ENCODE measurements at regions not wholly inside any gene's neighbourhood (a gene's known extent, or its start where the extent isn't known, plus 50 kb on each side); places are given as distances from the start of the nearest gene placed in this dataset.

GRCh38 chr4:106835919-106836318 is 200.2 kb downstream of the DKK2 start:
- Histone ChIP-seq H3K9me3 (ENCODE audit: control insufficient read depth, insufficient read depth, low read depth, low read length) (no peaks in the 10 kb centered on the region), H3K27ac (ENCODE audit: extremely low read depth, low read depth, low read length) (no peak overlapping the region), H3K4me1 (ENCODE audit: control insufficient read depth, insufficient read depth, low read length) (no peaks in the 10 kb centered on the region), H3K4me3 (ENCODE audit: low read depth, low read length) (no peak overlapping the region), H3K36me3 (ENCODE audit: control insufficient read depth in 2 of 2, insufficient read depth in 1 of 2, low read length in 2 of 2) (no peaks in the 10 kb centered on the region)
- TF ChIP-seq ZNF2 (tag by site-specific recombination; IDR thresholded peaks at IDR 0.05) (no peak), HOXA7 (CRISPR knock-in tag; IDR thresholded peaks at IDR 0.05; ENCODE audit: borderline replicate concordance) (no peak), ZSCAN23 (tag by site-specific recombination; IDR thresholded peaks at IDR 0.05) (no peak), ZFHX2 (tag by site-specific recombination; conservative IDR thresholded peaks at IDR 0.05) (no peak), ZNF146 (tag by site-specific recombination; IDR thresholded peaks at IDR 0.05) (no peak), ZNF837 (tag by site-specific recombination; IDR thresholded peaks at IDR 0.05) (no peak), ZNF132 (tag by site-specific recombination; IDR thresholded peaks at IDR 0.05; ENCODE audit: borderline replicate concordance) (no peak), ZNF654 (tag by site-specific recombination; IDR thresholded peaks at IDR 0.05; ENCODE audit: low read depth) (no peak), ZNF140 (tag by site-specific recombination; IDR thresholded peaks at IDR 0.05) (no peak), ZBTB20 (tag by site-specific recombination; IDR thresholded peaks at IDR 0.05) (no peak), ZNF558 (tag by site-specific recombination; IDR thresholded peaks at IDR 0.05) (no peak), SETDB1 (IDR thresholded peaks at IDR 0.05; ENCODE audit: insufficient read length, low read length) (no peak), ZNF341 (tag by site-specific recombination; IDR thresholded peaks at IDR 0.05; ENCODE audit: low read depth) (no peak), MZF1 (tag by site-specific recombination; IDR thresholded peaks at IDR 0.05; ENCODE audit: borderline replicate concordance) (no peak), KLF1 (tag by site-specific recombination; IDR thresholded peaks at IDR 0.05) (no peak), ZNF302 (tag by site-specific recombination; IDR thresholded peaks at IDR 0.05; ENCODE audit: low read depth) (no peak), ZNF561 (tag by site-specific recombination; IDR thresholded peaks at IDR 0.05; ENCODE audit: borderline replicate concordance) (no peak), OVOL3 (tag by site-specific recombination; IDR thresholded peaks at IDR 0.05) (no peak), ZNF776 (tag by site-specific recombination; IDR thresholded peaks at IDR 0.05; ENCODE audit: borderline replicate concordance) (no peak), ZNF510 (tag by site-specific recombination; IDR thresholded peaks at IDR 0.05; ENCODE audit: insufficient replicate concordance) (no peak)
- ChIA-PET POLR2A (no interaction called here), CTCF (interaction anchor here (0.7 to 0.9 kb wide), 2 partner anchors 55 to 1039 kb away, joined by 3 read pairs; no protein-coding TSS in a partner anchor)

DNA sequence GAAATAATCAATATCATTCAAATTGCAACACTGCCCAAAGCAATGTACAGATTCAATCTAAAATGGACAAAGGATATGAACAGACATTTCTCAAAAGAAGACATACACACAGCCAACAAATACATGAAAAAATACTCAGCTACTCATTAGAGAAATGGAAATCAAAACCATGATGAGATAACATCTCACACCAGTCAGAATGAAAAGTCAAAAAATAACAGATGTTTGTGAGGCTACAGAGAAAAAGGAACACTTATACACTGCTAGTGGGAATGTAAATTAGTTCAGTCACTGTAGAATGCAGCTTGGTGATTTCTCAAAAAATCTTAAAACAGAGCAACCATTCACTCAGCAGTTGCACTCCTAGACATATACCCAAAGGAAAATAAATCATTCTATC is 205.2 kb downstream of the DKK2 start:
- H3K4me3 ChIP-seq (ENCODE audit: low read depth, low read length), result no peak overlapping the region
- ChIA-PET POLR2A (no interaction called here), CTCF (no interaction called here)
- H3K9me3 ChIP-seq (ENCODE audit: control insufficient read depth, insufficient read depth, low read depth, low read length), result no peaks in the 10 kb centered on the region
- H3K4me1 ChIP-seq (ENCODE audit: control insufficient read depth, insufficient read depth, low read length), result no peaks in the 10 kb centered on the region
- no peak overlapping the region for H3K27ac ChIP-seq (ENCODE audit: extremely low read depth, low read depth, low read length)
- no peaks in the 10 kb centered on the region for H3K36me3 ChIP-seq (ENCODE audit: control insufficient read depth in 2 of 2, insufficient read depth in 1 of 2, low read length in 2 of 2)
- TF ChIP-seq KLF16 (tag by site-specific recombination; IDR thresholded peaks at IDR 0.05) (no peak), ZNF623 (tag by site-specific recombination; IDR thresholded peaks at IDR 0.05) (no peak), ZSCAN4 (tag by site-specific recombination; IDR thresholded peaks at IDR 0.05) (no peak), SETDB1 (IDR thresholded peaks at IDR 0.05; ENCODE audit: insufficient read length, low read length) (no peak), ZNF48 (tag by site-specific recombination; IDR thresholded peaks at IDR 0.05) (no peak), ZNF248 (tag by site-specific recombination; IDR thresholded peaks at IDR 0.05) (no peak), GLIS1 (tag by site-specific recombination; IDR thresholded peaks at IDR 0.05) (no peak), ZFP69B (tag by site-specific recombination; IDR thresholded peaks at IDR 0.05) (no peak), ZSCAN30 (tag by site-specific recombination; IDR thresholded peaks at IDR 0.05) (no peak), ZNF544 (tag by site-specific recombination; IDR thresholded peaks at IDR 0.05) (no peak), ZNF341 (tag by site-specific recombination; IDR thresholded peaks at IDR 0.05; ENCODE audit: low read depth) (no peak), SCRT1 (tag by site-specific recombination; IDR thresholded peaks at IDR 0.05; ENCODE audit: borderline replicate concordance) (no peak)
- TF ChIP-seq, protein P1, sequence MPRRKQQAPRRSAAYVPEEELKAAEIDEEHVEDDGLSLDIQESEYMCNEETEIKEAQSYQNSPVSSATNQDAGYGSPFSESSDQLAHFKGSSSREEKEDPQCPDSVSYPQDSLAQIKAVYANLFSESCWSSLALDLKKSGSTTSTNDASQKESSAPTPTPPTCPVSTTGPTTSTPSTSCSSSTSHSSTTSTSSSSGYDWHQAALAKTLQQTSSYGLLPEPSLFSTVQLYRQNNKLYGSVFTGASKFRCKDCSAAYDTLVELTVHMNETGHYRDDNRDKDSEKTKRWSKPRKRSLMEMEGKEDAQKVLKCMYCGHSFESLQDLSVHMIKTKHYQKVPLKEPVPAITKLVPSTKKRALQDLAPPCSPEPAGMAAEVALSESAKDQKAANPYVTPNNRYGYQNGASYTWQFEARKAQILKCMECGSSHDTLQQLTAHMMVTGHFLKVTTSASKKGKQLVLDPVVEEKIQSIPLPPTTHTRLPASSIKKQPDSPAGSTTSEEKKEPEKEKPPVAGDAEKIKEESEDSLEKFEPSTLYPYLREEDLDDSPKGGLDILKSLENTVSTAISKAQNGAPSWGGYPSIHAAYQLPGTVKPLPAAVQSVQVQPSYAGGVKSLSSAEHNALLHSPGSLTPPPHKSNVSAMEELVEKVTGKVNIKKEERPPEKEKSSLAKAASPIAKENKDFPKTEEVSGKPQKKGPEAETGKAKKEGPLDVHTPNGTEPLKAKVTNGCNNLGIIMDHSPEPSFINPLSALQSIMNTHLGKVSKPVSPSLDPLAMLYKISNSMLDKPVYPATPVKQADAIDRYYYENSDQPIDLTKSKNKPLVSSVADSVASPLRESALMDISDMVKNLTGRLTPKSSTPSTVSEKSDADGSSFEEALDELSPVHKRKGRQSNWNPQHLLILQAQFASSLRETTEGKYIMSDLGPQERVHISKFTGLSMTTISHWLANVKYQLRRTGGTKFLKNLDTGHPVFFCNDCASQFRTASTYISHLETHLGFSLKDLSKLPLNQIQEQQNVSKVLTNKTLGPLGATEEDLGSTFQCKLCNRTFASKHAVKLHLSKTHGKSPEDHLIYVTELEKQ (tag by site-specific recombination; IDR thresholded peaks at IDR 0.05; ENCODE audit: borderline replicate concordance), result no peak
- TF ChIP-seq, protein P2, sequence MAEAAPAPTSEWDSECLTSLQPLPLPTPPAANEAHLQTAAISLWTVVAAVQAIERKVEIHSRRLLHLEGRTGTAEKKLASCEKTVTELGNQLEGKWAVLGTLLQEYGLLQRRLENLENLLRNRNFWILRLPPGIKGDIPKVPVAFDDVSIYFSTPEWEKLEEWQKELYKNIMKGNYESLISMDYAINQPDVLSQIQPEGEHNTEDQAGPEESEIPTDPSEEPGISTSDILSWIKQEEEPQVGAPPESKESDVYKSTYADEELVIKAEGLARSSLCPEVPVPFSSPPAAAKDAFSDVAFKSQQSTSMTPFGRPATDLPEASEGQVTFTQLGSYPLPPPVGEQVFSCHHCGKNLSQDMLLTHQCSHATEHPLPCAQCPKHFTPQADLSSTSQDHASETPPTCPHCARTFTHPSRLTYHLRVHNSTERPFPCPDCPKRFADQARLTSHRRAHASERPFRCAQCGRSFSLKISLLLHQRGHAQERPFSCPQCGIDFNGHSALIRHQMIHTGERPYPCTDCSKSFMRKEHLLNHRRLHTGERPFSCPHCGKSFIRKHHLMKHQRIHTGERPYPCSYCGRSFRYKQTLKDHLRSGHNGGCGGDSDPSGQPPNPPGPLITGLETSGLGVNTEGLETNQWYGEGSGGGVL (tag by site-specific recombination; IDR thresholded peaks at IDR 0.05), result no peak
